CD4-positive, alpha-beta T cell treated with Interleukin-2 at 100 ng/mL for 4 hours (primary cell): ENCODE measurements at regions not wholly inside any gene's neighbourhood (a gene's known extent, or its start where the extent isn't known, plus 50 kb on each side); places are given as distances from the start of the nearest gene placed in this dataset.

ENCODE experiments used
- DNase-seq: peaks from one replicate; pipeline ENCODE4 v3.0.0-alpha.2; 2020; ENCODE audit warnings: low spot score

- DNase-seq: no peak
These were observed 157.1 kb downstream of the TLE1 start for GRCh38 chr9:81532251-81532650.

DNA sequence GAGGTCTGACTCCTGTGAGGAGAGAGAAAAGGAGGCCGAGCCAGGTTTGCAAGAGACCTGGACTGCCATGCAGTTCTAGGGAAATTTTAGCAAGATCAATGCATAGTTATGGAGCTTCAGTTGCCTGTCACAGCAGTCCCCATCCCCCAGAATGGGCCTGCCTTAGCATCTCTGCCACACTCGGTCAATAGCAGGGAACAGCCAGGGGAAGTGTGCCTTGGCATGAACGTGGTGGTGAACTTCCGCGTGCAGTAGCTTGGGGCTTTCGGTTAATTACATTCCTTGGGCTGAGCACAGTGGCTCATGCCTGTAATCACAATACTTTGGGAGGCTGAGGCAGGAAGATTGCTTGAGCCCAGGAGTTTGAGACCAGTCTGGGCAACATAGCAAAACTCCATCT, 157.8 kb downstream of the TLE1 start:
- no peak for DNase-seq

- DNase-seq: no peak
These were observed 158.5 kb downstream of the TLE1 start for GRCh38 chr9:81530846-81531245.

- DNase-seq: no peak
These were observed 159.0 kb downstream of the TLE1 start for GRCh38 chr9:81530310-81530810.

DNA sequence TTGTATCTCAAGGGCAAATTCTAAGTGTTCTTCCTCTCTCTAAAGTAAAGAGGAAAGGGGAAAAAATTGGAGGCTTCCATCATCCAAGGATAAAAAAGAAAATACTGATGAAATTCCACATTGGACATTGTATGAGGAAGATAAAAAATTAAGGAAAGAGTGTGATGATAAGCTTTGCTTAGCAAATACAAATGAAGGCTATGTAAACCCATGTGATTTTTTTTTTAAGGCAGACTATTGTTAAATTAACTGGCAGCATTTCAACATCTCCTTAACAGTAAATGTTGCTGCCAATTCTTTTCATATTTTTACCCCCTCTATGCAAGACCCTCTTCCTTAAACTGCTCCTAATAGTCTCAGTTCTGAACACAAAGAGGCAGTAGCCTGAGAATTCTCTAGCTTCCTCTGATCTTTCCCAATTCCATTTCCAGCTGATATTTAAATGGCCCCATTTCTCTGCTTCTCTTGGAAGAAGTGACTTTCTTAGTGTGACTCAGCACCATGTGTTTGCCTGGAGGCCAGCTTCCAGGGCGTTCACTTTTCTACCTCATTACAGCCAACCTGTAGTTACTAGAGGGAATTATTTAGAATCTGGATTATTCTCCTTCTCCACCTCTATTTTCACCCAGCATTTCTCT, 159.7 kb downstream of the TLE1 start:
- no peak for DNase-seq

GRCh38 chr9:81526587-81526986, 162.8 kb downstream of the TLE1 start:
- no peak for DNase-seq

DNA sequence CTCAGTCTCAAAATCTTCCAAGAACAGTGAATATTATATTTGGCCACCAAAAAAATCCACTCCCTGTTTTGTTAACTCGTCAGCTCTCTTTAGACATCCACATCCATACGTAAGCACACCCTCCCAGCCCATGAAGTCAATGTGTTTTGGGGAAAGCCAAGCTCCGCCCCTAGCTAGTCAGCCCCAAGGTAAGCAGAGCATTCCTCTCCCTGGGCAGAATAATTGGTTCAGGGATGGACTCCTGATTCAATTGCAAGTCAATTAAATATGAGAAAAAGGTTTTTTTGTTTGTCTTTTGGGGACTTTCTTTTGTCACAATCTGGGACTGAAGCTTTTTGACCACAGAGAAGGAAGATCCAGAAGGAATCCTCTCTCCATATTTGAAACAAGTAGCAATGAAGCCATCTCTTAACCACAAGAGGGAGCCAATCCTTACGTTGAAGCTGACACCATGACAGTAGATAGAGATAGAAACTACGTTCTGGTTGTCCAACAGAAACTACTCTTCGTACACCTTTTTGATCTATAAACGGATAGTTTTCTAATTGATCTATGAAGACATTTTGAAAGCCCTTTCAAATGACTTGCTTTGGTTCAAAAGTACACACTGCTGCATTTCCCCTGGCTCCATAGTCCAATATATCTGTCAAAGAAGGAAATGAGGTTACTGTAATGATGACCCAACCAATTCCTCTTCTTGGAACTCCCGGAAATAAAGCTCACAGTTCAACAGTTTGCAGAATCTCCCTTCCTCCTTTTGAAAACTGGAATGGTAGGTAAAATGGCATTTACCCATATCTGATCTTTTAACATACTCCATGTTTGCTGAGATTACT, 166.4 kb downstream of the TLE1 start:
- DNase-seq: no peak

- no peak for DNase-seq
These were observed 167.5 kb downstream of the TLE1 start for GRCh38 chr9:81521892-81522291.

DNA sequence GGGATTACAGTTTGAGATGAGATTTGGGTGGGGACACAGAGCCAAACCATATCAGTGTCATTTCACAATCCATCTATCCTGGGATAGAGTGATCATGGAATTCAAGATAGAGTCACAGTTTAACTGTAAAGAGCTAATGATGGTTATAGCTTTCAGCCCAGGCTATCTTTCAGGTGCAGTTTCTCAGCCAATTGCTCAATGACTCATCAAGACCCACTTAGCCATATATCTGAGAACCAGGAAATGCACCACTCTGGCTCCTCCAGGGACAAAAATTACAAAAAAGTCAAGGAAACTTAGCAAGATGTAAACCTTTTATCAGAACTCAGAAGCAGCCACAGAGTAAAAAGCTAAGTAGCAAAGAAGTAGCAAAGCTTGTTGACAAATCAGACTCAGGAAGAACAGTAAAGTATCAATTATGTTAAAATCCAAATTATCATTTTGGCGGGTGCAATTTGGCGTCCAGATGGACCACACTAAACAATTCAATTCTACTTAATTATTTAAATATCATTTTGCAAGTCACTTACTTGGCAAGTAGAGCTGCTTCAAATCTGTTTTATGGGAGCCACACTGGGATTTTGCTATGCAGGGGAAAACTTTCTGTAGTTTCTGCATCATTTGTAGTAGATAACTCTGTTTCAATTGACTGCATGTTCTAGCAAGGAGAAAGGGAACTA, 169.4 kb downstream of the TLE1 start:
- no peak for DNase-seq

GRCh38 chr9:81517954-81518353, 171.4 kb downstream of the TLE1 start:
- DNase-seq: no peak

GRCh38 chr9:81513059-81513458, 176.3 kb downstream of the TLE1 start:
- DNase-seq: no peak

- no peak for DNase-seq
These were observed 176.7 kb downstream of the TLE1 start for GRCh38 chr9:81512641-81513040.

GRCh38 chr9:81508476-81508875, 180.9 kb downstream of the TLE1 start:
- DNase-seq: no peak

GRCh38 chr9:81506941-81507864, 182.1 kb downstream of the TLE1 start:
- no peak for DNase-seq

GRCh38 chr9:81499594-81499993, 189.8 kb downstream of the TLE1 start:
- no peak for DNase-seq

- DNase-seq: no peak
These were observed 190.3 kb downstream of the TLE1 start for GRCh38 chr9:81499021-81499454.

- DNase-seq: no peak
These were observed 190.8 kb downstream of the TLE1 start for GRCh38 chr9:81498576-81498975.

GRCh38 chr9:81497091-81497490, 192.3 kb downstream of the TLE1 start:
- no peak for DNase-seq

- no peak for DNase-seq
These were observed 196.5 kb downstream of the TLE1 start for GRCh38 chr9:81492710-81493447.

GRCh38 chr9:81490605-81491331, 198.6 kb downstream of the TLE1 start:
- DNase-seq: no peak
